Erythroblast (primary cell): ENCODE measurements at regions not wholly inside any gene's neighbourhood (a gene's known extent, or its start where the extent isn't known, plus 50 kb on each side); places are given as distances from the start of the nearest gene placed in this dataset.

ENCODE experiments used
- GATA1 ChIP-seq: IDR thresholded peaks from 2 replicates; pipeline ENCODE4 v1.6.1; 2011; ENCODE audit warnings: low read depth, mild to moderate bottlenecking, control low read depth, low read length, moderate library complexity
- POLR2A ChIP-seq: IDR thresholded peaks from 2 replicates; pipeline ENCODE4 v1.6.1; 2011; ENCODE audit warnings: mild to moderate bottlenecking, low read length

GRCh38 chr4:127261476-127261875, 371.3 kb upstream of the INTU start:
- no peak for TF ChIP-seq POLR2A
- no peak for TF ChIP-seq GATA1
